ENCODE measurements at regions not wholly inside any gene's neighbourhood (a gene's known extent, or its start where the extent isn't known, plus 50 kb on each side); places are given as distances from the start of the nearest gene placed in this dataset.

DNA sequence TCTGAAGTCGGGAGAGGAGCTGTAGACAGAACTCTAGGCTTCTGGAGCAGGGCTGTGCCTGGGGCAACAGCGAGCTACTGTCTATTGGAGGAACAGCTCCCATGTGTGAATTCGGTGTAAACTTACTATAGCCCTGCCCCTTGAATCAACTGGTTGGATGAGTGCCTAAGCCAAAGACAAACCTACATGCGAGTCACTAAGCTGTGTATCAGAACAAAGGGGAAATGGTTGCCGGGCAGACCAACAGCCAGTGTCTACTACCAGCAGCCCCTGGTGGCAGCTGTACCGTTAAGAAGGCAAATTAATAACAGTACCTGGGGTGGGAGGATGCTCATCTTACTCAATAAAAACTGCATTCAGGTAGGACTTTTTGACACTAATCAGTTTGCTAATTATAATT is 343.6 kb downstream of the ACTR3B start (continued):
- no peak for TF ChIP-seq ZSCAN30 (tag by site-specific recombination; IDR thresholded peaks at IDR 0.05)
- no peak for TF ChIP-seq ZNF146 (tag by site-specific recombination; IDR thresholded peaks at IDR 0.05)

DNA sequence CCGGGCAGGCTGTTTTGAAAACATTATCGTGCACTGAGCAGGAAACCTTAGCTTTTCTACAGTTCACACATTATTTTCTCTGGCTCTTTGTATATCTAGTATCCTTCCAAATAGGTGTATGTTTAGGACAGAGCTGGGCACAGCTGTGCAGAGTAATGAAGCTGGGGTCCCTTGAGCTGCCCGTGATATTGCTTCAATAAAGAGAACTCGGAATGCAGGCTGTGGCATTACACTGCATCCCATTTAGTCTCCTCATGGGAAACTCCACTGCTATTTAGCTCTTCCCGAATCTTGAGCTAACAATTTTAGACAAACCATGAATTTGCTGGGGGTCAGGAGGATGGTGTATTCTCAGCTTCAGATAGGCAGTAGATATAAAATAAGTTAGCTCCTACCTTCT is 348.3 kb downstream of the ACTR3B start:
- POLR2A ChIA-PET = no interaction called here
- H3K36me3 ChIP-seq (ENCODE audit: control insufficient read depth in 2 of 2, insufficient read depth in 1 of 2, low read length in 2 of 2) = no peaks in the 10 kb centered on the region
- H3K9me3 ChIP-seq (ENCODE audit: control insufficient read depth, insufficient read depth, low read depth, low read length) = no peaks in the 10 kb centered on the region
- no peak overlapping the region for H3K27ac ChIP-seq (ENCODE audit: extremely low read depth, low read depth, low read length)
- CTCF ChIA-PET = no interaction called here
- TF ChIP-seq ZNF544 (tag by site-specific recombination; IDR thresholded peaks at IDR 0.05) = no peak
- no peak for TF ChIP-seq ZNF777 (tag by site-specific recombination; IDR thresholded peaks at IDR 0.05; ENCODE audit: borderline replicate concordance)
- TF ChIP-seq ZNF596 (tag by site-specific recombination; IDR thresholded peaks at IDR 0.05) = no peak
- TF ChIP-seq, protein P1, sequence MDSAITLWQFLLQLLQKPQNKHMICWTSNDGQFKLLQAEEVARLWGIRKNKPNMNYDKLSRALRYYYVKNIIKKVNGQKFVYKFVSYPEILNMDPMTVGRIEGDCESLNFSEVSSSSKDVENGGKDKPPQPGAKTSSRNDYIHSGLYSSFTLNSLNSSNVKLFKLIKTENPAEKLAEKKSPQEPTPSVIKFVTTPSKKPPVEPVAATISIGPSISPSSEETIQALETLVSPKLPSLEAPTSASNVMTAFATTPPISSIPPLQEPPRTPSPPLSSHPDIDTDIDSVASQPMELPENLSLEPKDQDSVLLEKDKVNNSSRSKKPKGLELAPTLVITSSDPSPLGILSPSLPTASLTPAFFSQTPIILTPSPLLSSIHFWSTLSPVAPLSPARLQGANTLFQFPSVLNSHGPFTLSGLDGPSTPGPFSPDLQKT (IDR thresholded peaks at IDR 0.05; ENCODE audit: borderline replicate concordance, low read depth, low read length) = no peak
- TF ChIP-seq SP3 (tag by site-specific recombination; IDR thresholded peaks at IDR 0.05) = no peak
- TF ChIP-seq ZNF341 (tag by site-specific recombination; IDR thresholded peaks at IDR 0.05; ENCODE audit: low read depth) = no peak
- no peak for TF ChIP-seq ZNF274 (IDR thresholded peaks at IDR 0.05; ENCODE audit: low read length)
- no peak for TF ChIP-seq ZNF274 (tag by site-specific recombination; IDR thresholded peaks at IDR 0.05; ENCODE audit: borderline replicate concordance)
- no peak for TF ChIP-seq GLIS2 (tag by site-specific recombination; IDR thresholded peaks at IDR 0.05)
- no peak for TF ChIP-seq ZNF239 (tag by site-specific recombination; IDR thresholded peaks at IDR 0.05)
- TF ChIP-seq ZNF510 (tag by site-specific recombination; IDR thresholded peaks at IDR 0.05; ENCODE audit: insufficient replicate concordance) = no peak
- TF ChIP-seq ZNF585B (tag by site-specific recombination; IDR thresholded peaks at IDR 0.05) = no peak
- TF ChIP-seq, protein P2, sequence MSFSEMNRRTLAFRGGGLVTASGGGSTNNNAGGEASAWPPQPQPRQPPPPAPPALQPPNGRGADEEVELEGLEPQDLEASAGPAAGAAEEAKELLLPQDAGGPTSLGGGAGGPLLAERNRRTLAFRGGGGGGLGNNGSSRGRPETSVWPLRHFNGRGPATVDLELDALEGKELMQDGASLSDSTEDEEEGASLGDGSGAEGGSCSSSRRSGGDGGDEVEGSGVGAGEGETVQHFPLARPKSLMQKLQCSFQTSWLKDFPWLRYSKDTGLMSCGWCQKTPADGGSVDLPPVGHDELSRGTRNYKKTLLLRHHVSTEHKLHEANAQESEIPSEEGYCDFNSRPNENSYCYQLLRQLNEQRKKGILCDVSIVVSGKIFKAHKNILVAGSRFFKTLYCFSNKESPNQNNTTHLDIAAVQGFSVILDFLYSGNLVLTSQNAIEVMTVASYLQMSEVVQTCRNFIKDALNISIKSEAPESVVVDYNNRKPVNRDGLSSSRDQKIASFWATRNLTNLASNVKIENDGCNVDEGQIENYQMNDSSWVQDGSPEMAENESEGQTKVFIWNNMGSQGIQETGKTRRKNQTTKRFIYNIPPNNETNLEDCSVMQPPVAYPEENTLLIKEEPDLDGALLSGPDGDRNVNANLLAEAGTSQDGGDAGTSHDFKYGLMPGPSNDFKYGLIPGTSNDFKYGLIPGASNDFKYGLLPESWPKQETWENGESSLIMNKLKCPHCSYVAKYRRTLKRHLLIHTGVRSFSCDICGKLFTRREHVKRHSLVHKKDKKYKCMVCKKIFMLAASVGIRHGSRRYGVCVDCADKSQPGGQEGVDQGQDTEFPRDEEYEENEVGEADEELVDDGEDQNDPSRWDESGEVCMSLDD (tag by site-specific recombination; IDR thresholded peaks at IDR 0.05) = no peak
- no peak for TF ChIP-seq ZNF529 (tag by site-specific recombination; IDR thresholded peaks at IDR 0.05; ENCODE audit: insufficient replicate concordance)
- no peak for TF ChIP-seq ZNF571 (tag by site-specific recombination; IDR thresholded peaks at IDR 0.05)
- H3K4me3 ChIP-seq (ENCODE audit: low read depth, low read length) = no peak overlapping the region
- no peaks in the 10 kb centered on the region for H3K4me1 ChIP-seq (ENCODE audit: control insufficient read depth, insufficient read depth, low read length)

DNA sequence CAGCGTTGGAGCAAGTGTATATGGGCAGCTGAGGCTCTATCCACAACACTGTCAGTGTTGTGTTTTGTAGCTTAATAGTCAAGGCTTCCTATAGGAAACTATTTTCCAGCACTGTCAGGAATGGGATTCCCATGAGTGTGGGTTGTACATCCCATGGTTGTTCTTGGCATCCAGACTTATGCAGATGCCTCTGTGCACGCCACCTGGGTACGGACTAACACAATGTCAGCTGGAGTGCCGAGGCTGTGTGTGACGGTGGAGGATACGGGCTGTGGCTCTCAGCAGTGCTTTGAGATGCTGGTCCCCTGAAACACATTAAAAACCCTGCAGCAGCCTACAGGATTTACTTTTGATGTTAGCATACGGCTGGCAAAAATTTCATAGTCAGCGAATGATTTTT is 350.0 kb downstream of the ACTR3B start:
- Histone ChIP-seq H3K4me1 (ENCODE audit: control insufficient read depth, insufficient read depth, low read length) (no peaks in the 10 kb centered on the region), H3K36me3 (ENCODE audit: control insufficient read depth in 2 of 2, insufficient read depth in 1 of 2, low read length in 2 of 2) (no peaks in the 10 kb centered on the region), H3K27ac (ENCODE audit: extremely low read depth, low read depth, low read length) (no peak overlapping the region), H3K4me3 (ENCODE audit: low read depth, low read length) (no peak overlapping the region), H3K9me3 (ENCODE audit: control insufficient read depth, insufficient read depth, low read depth, low read length) (no peaks in the 10 kb centered on the region)
- TF ChIP-seq ZNF112 (tag by site-specific recombination; IDR thresholded peaks at IDR 0.05) = no peak
- TF ChIP-seq ZNF623 (tag by site-specific recombination; IDR thresholded peaks at IDR 0.05) = no peak
- TF ChIP-seq, protein P3, sequence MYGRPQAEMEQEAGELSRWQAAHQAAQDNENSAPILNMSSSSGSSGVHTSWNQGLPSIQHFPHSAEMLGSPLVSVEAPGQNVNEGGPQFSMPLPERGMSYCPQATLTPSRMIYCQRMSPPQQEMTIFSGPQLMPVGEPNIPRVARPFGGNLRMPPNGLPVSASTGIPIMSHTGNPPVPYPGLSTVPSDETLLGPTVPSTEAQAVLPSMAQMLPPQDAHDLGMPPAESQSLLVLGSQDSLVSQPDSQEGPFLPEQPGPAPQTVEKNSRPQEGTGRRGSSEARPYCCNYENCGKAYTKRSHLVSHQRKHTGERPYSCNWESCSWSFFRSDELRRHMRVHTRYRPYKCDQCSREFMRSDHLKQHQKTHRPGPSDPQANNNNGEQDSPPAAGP (tag by site-specific recombination; IDR thresholded peaks at IDR 0.05) = no peak
- no peak for TF ChIP-seq ZNF707 (tag by site-specific recombination; IDR thresholded peaks at IDR 0.05)
- TF ChIP-seq YY2 (tag by site-specific recombination; IDR thresholded peaks at IDR 0.05) = no peak
- no peak for TF ChIP-seq ZNF221 (tag by site-specific recombination; IDR thresholded peaks at IDR 0.05; ENCODE audit: borderline replicate concordance)
- TF ChIP-seq ZNF10 (tag by site-specific recombination; IDR thresholded peaks at IDR 0.05) = no peak
- TF ChIP-seq ZXDB (tag by site-specific recombination; IDR thresholded peaks at IDR 0.05) = no peak
- no peak for TF ChIP-seq ZNF830 (tag by site-specific recombination; IDR thresholded peaks at IDR 0.05; ENCODE audit: low read depth)
- TF ChIP-seq ZNF701 (tag by site-specific recombination; IDR thresholded peaks at IDR 0.05) = no peak
- TF ChIP-seq ZNF76 (tag by site-specific recombination; IDR thresholded peaks at IDR 0.05; ENCODE audit: borderline replicate concordance, low read depth) = no peak
- no peak for TF ChIP-seq ZNF521 (tag by site-specific recombination; IDR thresholded peaks at IDR 0.05)
- POLR2A ChIA-PET = no interaction called here
- CTCF ChIA-PET = interaction anchor here (0.7 kb wide), 1 partner anchor 50 kb away, joined by 3 read pairs; no protein-coding TSS in a partner anchor
